Hindlimb muscle (tissue), 1 donor: ENCODE measurements at regions not wholly inside any gene's neighbourhood (a gene's known extent, or its start where the extent isn't known, plus 50 kb on each side); places are given as distances from the start of the nearest gene placed in this dataset.

Experiments used
- DNase-seq: peaks from one replicate; pipeline ENCODE4 v3.0.0-alpha.2; 2013

DNA sequence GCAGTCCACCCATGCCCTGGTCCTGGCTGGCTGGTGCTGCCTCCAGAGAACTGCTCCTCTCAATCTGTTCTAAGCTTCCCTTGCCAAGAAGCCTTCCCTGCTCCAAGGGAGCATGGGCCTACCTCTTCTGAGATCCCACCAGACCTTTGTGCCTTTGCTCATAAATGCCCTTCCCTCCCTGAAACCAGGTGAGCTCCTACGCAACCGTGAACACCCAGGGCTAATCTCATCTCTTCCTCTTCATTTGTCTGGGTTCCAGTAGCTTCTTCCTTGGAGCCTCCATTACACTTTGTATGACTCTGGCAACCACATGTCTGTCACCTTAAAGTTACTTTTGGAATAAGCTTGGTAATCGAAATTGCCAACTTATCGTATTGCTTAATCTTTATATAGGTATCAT, 270.6 kb downstream of the PBX3 start:
- no peak for DNase-seq

GRCh38 chr9:126020836-126021235, 273.7 kb downstream of the PBX3 start:
- DNase-seq = no peak

DNA sequence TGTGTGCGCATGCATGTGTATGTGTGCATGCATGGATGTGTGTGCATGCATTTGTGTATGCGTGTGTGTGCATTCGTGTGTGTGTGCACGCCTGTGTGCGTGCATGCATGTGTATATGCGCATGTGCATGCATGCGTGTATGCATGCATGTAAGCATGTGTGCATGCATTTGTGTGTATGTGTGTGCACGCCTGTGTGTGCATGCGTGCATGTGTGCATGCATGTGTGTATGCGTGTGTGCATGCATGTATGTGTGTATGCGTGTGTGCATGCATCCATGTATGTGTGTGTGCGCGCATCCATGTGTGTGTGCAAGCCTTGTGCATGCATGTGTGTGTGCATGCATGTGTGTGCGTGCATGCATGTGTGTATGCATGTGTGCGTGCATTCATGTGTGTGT, 276.8 kb downstream of the PBX3 start:
- no peak for DNase-seq

GRCh38 chr9:126024581-126025230, 277.5 kb downstream of the PBX3 start:
- DNase-seq = no peak

DNA sequence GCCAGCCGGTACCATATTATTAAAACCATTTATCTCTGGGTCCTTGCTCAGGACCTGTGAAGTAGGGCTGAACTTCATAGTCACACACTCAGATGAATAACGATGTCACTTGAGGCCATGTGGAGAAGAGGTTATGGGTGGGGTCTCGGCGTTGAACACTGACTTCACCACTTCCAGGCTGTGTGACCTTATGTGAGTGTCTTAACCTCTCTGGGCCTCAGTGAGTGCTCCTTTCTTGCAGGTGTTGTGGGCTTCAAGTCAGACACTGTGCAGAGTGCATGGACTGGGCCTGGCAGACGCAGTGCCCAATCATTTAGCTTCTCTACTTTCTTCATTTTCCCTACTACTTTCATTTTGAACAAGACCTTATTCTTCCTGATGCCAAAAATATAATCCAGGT, 278.8 kb downstream of the PBX3 start:
- no peak for DNase-seq

- no peak for DNase-seq
These were observed 280.4 kb downstream of the PBX3 start for GRCh38 chr9:126027566-126027965.

DNA sequence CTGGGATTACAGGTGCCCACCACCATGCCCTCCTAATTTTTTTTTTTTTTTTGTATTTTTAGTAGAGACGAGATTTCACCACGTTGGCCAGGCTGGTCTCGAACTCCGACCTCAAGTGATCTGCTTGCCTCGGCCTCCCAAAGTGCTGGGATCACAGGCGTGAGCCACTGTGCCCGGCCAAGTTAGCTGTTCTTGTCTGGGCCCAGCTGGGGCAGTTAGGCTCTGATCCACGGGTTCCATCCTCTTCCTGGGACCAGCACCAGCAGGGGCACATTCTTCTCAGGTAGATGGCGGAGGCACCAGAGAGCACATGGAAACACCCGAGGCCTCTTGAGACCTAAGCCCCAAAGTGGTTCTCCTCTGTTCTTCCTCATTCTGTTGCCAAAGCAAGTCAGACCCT, 281.6 kb downstream of the PBX3 start:
- no peak for DNase-seq

GRCh38 chr9:126030716-126031115, 283.5 kb downstream of the PBX3 start:
- DNase-seq = no peak

DNA sequence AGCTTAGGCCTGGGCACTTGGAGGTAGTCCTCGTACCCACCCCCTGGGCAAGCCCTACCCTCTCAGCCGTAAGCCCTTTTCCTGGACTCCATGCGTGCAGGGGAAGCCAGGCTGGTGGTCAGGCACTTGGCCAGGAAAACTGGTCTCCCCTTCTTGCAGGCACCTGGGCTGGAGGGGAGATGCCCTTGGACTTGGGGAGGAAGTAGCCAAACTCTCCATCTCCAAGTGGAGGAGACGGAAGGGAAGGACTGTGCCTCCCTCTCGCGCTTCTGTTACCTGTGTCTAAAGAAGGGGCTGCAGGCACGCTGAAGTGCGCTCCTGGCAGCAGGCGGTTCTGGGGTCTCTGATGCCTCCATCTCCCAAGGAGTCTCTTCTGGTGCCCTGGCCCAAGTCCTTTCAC, 283.9 kb downstream of the PBX3 start:
- no peak for DNase-seq

- DNase-seq = no peak
These were observed 285.0 kb downstream of the PBX3 start for GRCh38 chr9:126032135-126032534.

- no peak for DNase-seq
These were observed 286.1 kb downstream of the PBX3 start for GRCh38 chr9:126033318-126033717.

DNA sequence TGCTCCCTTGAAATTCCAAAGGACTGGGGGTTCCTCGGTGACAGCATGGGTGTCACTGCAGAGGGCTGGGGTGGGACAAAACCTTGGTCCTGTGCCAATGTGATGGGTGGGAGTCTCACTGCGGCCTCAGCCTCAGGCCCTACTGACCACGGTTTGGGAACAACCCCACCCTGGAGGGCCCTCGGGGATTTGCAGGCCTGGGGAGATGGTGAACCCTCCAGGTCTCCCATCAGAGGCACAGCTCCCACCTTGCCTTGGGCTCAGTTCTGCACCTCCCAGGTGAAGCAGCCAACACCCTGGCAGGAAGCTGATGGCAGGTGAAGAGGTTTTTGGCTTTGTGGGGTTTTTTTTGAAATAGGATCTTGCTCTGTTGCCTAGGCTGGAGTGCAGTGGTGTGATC, 286.8 kb downstream of the PBX3 start:
- DNase-seq = no peak

DNA sequence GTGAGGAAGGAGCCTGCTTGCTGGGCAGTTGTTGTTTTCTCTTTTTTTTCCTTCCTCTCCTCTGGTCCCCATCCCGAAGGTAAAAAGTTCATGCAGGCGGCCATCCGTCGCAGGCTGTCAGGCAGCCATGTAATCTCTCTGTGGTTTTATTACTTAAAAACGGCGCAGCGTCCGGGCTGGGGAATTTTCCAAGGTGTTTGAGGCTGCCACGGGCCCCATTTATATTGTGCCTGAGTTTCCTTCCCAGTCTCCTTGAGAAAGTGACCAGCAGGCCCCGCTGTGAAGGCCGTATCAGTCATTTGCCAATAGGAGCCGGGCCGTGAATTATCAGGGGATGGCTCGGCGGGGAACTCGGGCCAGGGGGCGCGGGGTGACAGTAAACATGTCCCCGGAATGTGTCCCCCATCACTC, 289.7 kb downstream of the PBX3 start:
- DNase-seq = peak; percentile 32

DNA sequence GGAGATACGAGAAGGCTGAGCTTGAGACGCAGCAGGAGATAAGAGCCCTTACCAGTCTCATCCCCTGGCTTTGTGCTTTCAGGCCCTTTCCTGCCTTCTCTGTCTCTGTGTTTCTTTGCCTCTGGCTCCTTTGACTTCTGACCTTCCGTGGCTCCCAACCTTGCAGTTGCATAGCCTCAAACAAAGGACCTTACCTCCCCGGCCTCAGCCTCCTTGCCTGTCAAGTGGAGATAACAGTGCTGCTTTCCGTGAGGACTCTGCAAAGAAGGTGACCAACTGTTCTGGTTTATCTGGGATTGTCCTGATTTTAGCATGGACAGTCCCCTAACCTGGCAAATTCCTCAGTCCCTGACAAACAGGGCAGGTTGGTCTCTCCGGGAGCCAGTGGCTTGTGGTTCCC, 287.8 kb upstream of the MVB12B start:
- no peak for DNase-seq

DNA sequence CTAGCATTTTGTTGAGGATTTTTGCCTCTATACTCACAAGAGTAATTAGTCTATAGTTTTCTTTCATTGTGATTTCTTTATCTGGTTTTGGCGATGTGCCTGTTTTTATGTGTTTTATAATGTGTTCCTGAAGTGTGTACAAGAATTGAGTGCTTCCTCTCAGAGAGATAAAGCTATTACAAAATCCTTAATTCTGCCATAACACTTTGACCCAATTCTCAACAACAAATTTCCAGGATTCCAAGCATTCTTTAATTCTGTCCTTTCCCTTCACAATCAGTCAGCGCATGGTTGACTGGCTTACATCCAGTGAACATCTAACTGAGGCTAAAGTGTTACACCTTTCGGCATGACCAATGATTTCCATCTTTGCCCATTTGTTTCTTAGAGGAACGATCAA, 282.9 kb upstream of the MVB12B start:
- DNase-seq = no peak

GRCh38 chr9:126049088-126049487, 277.5 kb upstream of the MVB12B start:
- DNase-seq = no peak

DNA sequence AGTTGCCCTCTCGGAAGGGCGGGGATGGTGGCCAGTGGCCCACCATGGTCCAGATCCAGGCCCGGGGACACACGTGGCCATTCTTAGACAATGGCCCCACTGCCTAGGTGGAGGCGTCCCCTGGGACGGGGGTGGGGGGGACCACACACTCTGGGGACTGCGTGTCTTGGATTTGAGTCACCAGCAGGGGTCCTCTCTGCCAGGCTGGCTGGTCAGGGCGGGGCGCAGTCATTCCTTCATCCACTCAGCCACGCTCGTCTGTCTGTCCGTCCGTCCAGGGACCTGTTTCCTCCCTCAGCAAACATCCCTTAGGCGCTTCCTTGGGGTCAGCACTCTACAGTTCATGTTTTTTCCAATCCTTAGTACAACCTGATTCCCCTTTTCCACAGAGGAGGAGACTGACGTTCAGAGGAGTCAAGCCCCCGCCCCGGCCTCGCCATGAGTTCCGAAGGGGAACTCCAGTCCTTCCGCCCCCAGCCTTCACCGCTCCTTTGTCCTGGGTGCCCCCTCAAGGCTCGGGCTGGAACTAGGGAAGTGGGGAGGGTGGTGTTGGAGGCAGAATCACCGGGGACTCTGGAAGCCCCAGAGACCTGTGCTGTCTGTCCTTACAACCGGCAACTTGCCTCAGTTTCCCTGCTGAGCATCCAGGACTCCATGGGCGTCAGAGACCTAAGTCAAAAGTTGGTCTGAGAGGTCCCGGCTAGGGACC, 276.6 kb upstream of the MVB12B start:
- no peak for DNase-seq

DNA sequence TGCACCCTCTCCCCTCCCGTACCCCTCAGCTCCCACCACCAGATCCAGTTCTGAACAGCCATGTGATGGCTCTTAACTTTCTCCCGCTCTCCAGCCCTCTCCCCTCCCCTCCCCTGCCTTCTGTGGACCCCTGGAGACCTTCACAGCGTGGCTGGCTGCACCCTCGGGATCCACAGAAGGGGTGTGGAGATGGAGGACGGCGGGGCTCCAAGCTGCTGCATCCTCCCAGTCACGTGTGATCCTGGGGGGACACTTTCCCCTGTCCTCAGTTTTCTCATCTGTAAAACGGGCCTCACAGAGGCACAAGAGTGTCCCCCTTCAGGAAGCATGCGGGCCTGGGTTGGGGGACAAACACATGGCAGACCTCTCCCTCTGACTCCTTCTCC, 276.0 kb upstream of the MVB12B start:
- DNase-seq = no peak

- no peak for DNase-seq
These were observed 275.0 kb upstream of the MVB12B start for GRCh38 chr9:126051446-126052130.

GRCh38 chr9:126052791-126053190, 273.8 kb upstream of the MVB12B start:
- no peak for DNase-seq

- no peak for DNase-seq
These were observed 272.7 kb upstream of the MVB12B start for GRCh38 chr9:126053913-126054312.

DNA sequence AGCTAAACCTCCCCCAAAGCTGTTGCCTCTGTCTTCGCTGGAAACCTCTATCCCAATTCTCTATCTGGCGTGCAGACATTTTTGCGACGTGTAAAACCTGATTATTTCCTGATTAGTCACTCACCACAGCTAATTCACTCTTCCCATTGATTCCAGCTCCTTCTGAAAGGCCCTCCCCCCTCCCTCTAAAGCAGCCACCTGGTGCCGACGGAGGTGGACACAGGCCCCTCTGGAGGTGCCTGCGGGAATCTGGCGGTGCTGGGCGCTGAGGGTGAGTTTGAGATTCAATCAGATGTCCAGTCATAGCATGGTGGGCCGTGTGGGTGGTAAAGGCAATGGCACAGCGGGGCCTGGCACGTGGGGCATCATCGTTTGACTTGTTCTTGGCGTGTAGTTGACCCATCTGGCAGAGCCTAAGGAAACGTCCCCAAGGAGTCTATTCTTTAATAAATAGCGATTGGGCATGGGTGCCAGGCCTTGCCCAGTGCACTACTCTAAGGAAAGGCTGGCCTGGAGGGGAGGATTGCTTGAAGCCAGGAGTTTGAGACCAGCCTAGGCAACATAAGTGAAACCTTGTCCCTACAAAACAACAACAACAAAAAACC, 271.1 kb upstream of the MVB12B start:
- no peak for DNase-seq

DNA sequence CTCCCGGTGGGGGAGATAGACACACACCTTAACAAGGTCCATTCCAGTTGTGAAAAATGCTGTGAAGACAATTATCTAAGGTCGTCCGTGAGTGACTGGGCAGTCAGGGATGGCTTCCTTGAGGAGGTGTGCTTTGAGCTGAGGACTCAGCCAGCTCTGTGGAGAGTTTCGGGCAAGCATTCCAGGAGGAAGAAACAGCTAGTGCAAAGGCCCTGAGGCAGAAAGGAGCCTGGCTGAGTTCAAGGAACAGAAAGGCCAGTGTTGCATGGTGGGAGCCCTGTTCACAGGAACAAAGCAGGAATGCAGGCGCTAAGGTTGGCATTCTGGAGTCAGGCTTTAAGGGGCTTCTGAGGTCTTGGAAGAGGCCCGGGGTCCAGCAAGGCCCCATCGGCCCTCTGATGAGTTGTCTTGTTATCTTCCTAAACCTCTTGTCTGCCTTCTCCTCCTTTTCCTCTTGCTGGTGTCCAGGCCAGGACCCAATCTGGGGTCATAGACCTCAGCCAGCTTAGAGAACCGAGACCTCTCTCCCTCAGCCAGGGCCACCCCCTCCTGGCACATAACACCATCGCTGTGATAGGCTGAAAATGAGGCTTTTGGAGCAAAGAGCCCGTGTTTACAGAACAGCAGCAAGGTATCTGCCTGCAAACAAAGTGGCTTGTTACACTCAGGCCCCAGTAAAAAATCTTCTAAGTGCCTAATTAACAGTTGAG, 270.2 kb upstream of the MVB12B start:
- DNase-seq = no peak
